Gastrocnemius medialis (tissue), 4 donors: ENCODE measurements at regions not wholly inside any gene's neighbourhood (a gene's known extent, or its start where the extent isn't known, plus 50 kb on each side); places are given as distances from the start of the nearest gene placed in this dataset.

Experiments
- ATAC-seq, 2 donors: fragments of 150-250 bp; one replicate each; pipeline ENCODE4 v1.9.1; 2016
- DNase-seq, 2 donors: peaks; one replicate each; pipeline ENCODE4 v3.0.0-alpha.2; 2019
- H3K27ac ChIP-seq, 4 donors: fragments of 200-600 bp; sonication (generic); 1 replicate in 1 of 4; 2 replicates in 3 of 4; pipeline ENCODE4 v1.5.1; 2016 to 2018; ENCODE audit warnings: mild to moderate bottlenecking in 2 of 4, moderate library complexity in 1 of 4
- H3K27me3 ChIP-seq, 3 donors: fragments of 200-600 bp; sonication (generic) in 2 of 3; 1 replicate in 1 of 3; 2 replicates in 2 of 3; pipeline versions ENCODE4 v1.5.1 to v1.6.0; 2016 to 2019; ENCODE audit warnings: mild to moderate bottlenecking in 1 of 3, moderate library complexity in 1 of 3
- H3K36me3 ChIP-seq, 2 donors: fragments of 200-600 bp; sonication (generic) in 1 of 2; one replicate each; pipeline ENCODE4 v1.5.1; 2017 to 2018
- H3K4me1 ChIP-seq, 2 donors: fragments of 200-600 bp; sonication (generic) in 1 of 2; one replicate each; pipeline ENCODE4 v1.5.1; 2016 to 2017; ENCODE audit warnings: mild to moderate bottlenecking in 2 of 2
- H3K4me3 ChIP-seq, 4 donors: fragments of 200-600 bp; sonication (generic) in 3 of 4; 1 replicate in 1 of 4; 2 replicates in 3 of 4; pipeline ENCODE4 v1.5.1; 2016 to 2019; ENCODE audit warnings: mild to moderate bottlenecking in 2 of 4
- H3K9me3 ChIP-seq, 3 donors: fragments of 200-600 bp; sonication (generic) in 2 of 3; 1 replicate in 1 of 3; 2 replicates in 2 of 3; pipeline ENCODE4 v1.5.1; 2016 to 2019
- CTCF ChIP-seq, 5 experiments: fragments of 450-650 bp in 3 of 5; fragments of 200-600 bp in 2 of 5; sonication (generic) in 2 of 5; IDR thresholded peaks in 4 of 5; conservative IDR thresholded peaks in 1 of 5; 1 replicate in 4 of 5; 2 replicates in 1 of 5; pipeline ENCODE4 v1.5.1; 2016 to 2019; ENCODE audit warnings: antibody characterized with exemption in 5 of 5, mild to moderate bottlenecking in 3 of 5, moderate library complexity in 3 of 5
- POLR2A ChIP-seq, 2 donors: fragments of 450-650 bp; IDR thresholded peaks; one replicate each; pipeline ENCODE4 v1.6.1; 2017; ENCODE audit warnings: antibody characterized with exemption in 2 of 2, mild to moderate bottlenecking in 2 of 2, moderate library complexity in 2 of 2
- in situ Hi-C, 4 donors: fragments of 200-750 bp; cut with MboI; loops; one replicate each; pipeline versions ENCODE4 v1.15.0 to v1.8.0; 2017; ENCODE audit warnings: low sequenced_read_pairs in 4 of 4
- intact Hi-C: fragments of 100-400 bp; cut with DNase I; formaldehyde crosslinking; loops from one replicate; pipeline ENCODE4 v1.15.1; 2023; ENCODE audit warnings: low total_unique reads

DNA sequence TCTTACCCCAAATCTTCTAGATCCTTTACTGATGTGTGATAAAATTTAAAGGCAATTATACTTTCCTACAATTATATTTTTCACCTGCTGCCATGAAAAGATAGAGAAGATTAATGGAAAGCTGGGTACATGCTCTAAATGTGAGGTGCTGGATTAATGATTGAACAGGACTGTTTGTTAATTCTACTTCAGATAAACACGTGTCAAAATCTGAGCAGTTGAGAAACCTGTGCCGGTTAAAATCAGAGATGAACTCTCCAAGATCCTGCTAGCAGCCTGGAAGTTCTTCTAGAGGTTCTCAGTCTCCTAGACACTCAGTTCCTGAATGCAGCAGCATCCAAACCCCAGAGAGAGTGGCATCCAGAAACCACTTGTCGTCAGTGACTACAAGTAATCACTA, 69.2 kb downstream of the INHBA start:
- Histone ChIP-seq H3K27ac (no peak overlapping the region), H3K9me3 (no peaks in the 10 kb centered on the region), H3K4me1 (peaks cover 0 to 3% of the 10 kb centered on the region in 2 donors), H3K27me3 (no peaks in the 10 kb centered on the region), H3K36me3 (no peaks in the 10 kb centered on the region), H3K4me3 (no peak overlapping the region)
- in situ Hi-C loops, result no loop called here
- no peak for TF ChIP-seq POLR2A (IDR thresholded peaks at IDR 0.05)
- no peak for TF ChIP-seq CTCF (IDR thresholded peaks at IDR 0.05 in 4 of 5, conservative IDR thresholded peaks at IDR 0.05 in 1 of 5)
- DNase-seq, result no peak
- intact Hi-C loops, result no loop called here
- ATAC-seq, result no peak

GRCh38 chr7:41630741-41631140, 72.1 kb downstream of the INHBA start:
- intact Hi-C loops, result no loop called here
- in situ Hi-C loops, result no loop called here
- H3K36me3 ChIP-seq, result no peaks in the 10 kb centered on the region
- H3K27me3 ChIP-seq, result no peaks in the 10 kb centered on the region
- ATAC-seq (no peak), DNase-seq (no peak)
- no peak for TF ChIP-seq POLR2A (IDR thresholded peaks at IDR 0.05)
- no peak for TF ChIP-seq CTCF (IDR thresholded peaks at IDR 0.05 in 4 of 5, conservative IDR thresholded peaks at IDR 0.05 in 1 of 5)
- no peak overlapping the region for H3K4me3 ChIP-seq
- H3K9me3 ChIP-seq, result no peaks in the 10 kb centered on the region
- no peak overlapping the region for H3K27ac ChIP-seq
- H3K4me1 ChIP-seq, result peaks cover 0 to 6% of the 10 kb centered on the region in 2 donors

DNA sequence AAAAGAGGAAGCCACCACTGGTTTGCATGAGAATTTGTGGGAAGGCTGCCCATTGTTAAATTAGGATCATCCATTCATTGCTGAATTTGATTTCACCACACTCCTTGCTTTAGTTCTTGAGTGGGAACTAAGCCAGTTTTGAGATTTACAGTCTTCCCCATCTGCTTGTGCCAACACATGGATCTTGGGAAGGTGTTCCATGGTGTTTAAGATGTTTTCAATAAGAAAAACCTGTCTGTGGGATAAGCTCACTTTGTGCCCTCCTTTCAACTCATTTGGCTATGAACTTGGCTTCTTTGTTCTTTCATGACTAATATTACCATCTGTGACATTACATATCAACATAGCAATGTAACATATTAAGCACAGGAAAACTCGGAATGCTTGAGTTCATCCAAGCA, 73.2 kb downstream of the INHBA start:
- peak overlapping the region in 2 of 4 donors; percentile 8 to 60 for H3K27ac ChIP-seq
- in situ Hi-C loops (no loop called here), intact Hi-C loops (no loop called here)
- H3K9me3 ChIP-seq, result no peaks in the 10 kb centered on the region
- no peak for DNase-seq
- no peaks in the 10 kb centered on the region for H3K36me3 ChIP-seq
- H3K4me1 ChIP-seq, result peaks cover 0 to 6% of the 10 kb centered on the region in 2 donors
- H3K4me3 ChIP-seq, result no peak overlapping the region
- TF ChIP-seq CTCF (IDR thresholded peaks at IDR 0.05 in 4 of 5, conservative IDR thresholded peaks at IDR 0.05 in 1 of 5), result no peak
- TF ChIP-seq POLR2A (IDR thresholded peaks at IDR 0.05), result no peak
- no peaks in the 10 kb centered on the region for H3K27me3 ChIP-seq
- no peak for ATAC-seq

- Histone ChIP-seq H3K27ac (peak overlapping the region in 2 of 4 donors; percentile 60 to 63), H3K9me3 (no peaks in the 10 kb centered on the region), H3K4me1 (peaks cover 0 to 6% of the 10 kb centered on the region in 2 donors), H3K4me3 (no peak overlapping the region), H3K36me3 (no peaks in the 10 kb centered on the region), H3K27me3 (no peaks in the 10 kb centered on the region)
- DNase-seq, result no peak
- TF ChIP-seq POLR2A (IDR thresholded peaks at IDR 0.05), result no peak
- no peak for TF ChIP-seq CTCF (IDR thresholded peaks at IDR 0.05 in 4 of 5, conservative IDR thresholded peaks at IDR 0.05 in 1 of 5)
- peak in 1 of 2 donors; percentile 87 for ATAC-seq
- in situ Hi-C loops, result no loop called here
- intact Hi-C loops, result no loop called here
These were observed 74.0 kb downstream of the INHBA start for GRCh38 chr7:41628901-41629300.

DNA sequence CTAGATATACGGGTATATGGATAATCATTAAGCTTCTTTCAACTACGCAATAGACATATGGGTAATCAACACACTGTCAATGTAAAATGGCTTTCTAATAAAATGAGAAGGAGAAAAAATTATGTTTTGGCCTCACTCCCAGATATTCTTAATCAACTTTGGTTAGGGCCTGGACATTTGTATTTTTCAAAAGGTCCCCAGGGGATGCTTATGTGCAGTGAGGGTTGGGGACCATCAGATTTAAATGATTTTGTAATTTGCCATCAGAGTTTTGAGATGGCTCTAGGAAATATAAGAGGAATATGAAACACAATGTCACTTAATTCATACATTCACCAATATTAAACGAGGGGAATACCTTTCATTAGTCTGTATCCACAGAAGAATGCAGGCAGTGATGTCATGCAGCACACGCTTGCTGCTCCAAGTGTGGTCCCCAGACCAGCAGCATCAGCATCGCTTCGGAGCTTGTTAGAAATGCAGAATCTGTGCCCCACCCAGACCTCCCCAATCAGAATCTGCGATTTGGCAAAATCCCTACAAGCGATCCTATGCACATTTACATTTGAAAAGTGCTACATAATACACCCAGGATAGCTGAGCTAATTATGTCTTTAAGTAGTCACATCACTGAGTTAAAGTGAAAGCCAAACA, 75.1 kb downstream of the INHBA start:
- in situ Hi-C loops (no loop called here), intact Hi-C loops (no loop called here)
- Histone ChIP-seq H3K27me3 (no peaks in the 10 kb centered on the region), H3K27ac (no peak overlapping the region), H3K9me3 (no peaks in the 10 kb centered on the region), H3K4me1 (peaks cover 0 to 6% of the 10 kb centered on the region in 2 donors), H3K36me3 (no peaks in the 10 kb centered on the region), H3K4me3 (no peak overlapping the region)
- DNase-seq, result no peak
- no peak for ATAC-seq
- TF ChIP-seq CTCF (IDR thresholded peaks at IDR 0.05 in 4 of 5, conservative IDR thresholded peaks at IDR 0.05 in 1 of 5) (no peak), POLR2A (IDR thresholded peaks at IDR 0.05) (no peak)
